ENCODE measurements at regions not wholly inside any gene's neighbourhood (a gene's known extent, or its start where the extent isn't known, plus 50 kb on each side); places are given as distances from the start of the nearest gene placed in this dataset.

DNA sequence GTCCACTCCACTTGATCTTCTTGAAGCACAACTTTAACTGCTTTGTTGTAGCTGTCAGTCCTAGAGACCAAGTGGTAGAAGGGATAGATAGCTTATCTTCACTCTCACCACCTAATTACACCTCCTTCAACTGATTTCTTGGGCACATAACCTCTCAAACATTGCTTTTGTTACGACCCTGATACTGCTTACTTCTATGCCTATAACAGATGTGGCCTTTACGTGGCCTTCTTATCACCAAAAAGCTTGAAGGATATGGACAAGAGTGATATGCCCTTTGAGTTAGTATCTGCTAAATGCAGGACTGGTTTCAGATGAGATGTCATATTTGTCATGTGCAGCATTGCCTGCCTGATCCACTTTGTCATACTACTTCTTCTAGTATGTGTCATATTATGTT, 847.2 kb downstream of the TDRD15 start:
- DNase-seq (ENCODE audit: low read depth, low spot score), result no peak
- TF ChIP-seq SUZ12 (IDR thresholded peaks at IDR 0.05; ENCODE audit: extremely low read depth, insufficient read depth, insufficient read length) (no peak), ZNF274 (IDR thresholded peaks at IDR 0.05; ENCODE audit: low read depth, low read length) (no peak), YY1 (IDR thresholded peaks at IDR 0.05; ENCODE audit: insufficient read depth, insufficient read length) (no peak)
- Histone ChIP-seq H3K4me1 (ENCODE audit: insufficient read depth, insufficient read length) (no peaks in the 10 kb centered on the region), H3K9me3 (ENCODE audit: insufficient read depth, low read length) (no peaks in the 10 kb centered on the region), H3K9ac (ENCODE audit: insufficient read length, low read depth) (no peak overlapping the region), H3K27me3 (ENCODE audit: insufficient read depth, insufficient read length) (no peaks in the 10 kb centered on the region), H3K4me3 (ENCODE audit: insufficient read length, low read depth) (no peak overlapping the region), H3K36me3 (ENCODE audit: insufficient read depth, insufficient read length, low read length) (no peaks in the 10 kb centered on the region)

DNA sequence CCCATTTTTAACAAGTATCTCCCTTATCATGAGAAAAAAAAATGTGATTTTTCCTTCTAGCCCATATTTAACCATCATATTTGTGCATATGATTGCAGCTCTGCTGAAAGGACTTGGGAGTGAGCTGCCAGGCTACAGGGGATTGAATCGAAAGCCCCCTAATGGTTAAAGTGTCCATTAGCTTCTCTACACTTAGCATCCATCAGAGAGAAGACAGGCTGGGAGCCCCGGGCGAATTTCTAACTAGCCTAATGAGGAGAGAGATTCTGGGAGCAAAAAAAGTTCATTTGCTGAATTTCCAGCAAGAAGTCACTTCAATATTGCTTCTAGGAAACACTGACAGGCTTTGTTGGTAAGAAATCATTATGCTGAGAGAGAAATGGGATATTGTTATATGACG, 848.8 kb downstream of the TDRD15 start:
- Histone ChIP-seq H3K9ac (ENCODE audit: insufficient read length, low read depth) (no peak overlapping the region), H3K27me3 (ENCODE audit: insufficient read depth, insufficient read length) (no peaks in the 10 kb centered on the region), H3K4me1 (ENCODE audit: insufficient read depth, insufficient read length) (no peaks in the 10 kb centered on the region), H3K36me3 (ENCODE audit: insufficient read depth, insufficient read length, low read length) (no peaks in the 10 kb centered on the region), H3K4me3 (ENCODE audit: insufficient read length, low read depth) (no peak overlapping the region), H3K9me3 (ENCODE audit: insufficient read depth, low read length) (no peaks in the 10 kb centered on the region)
- no peak for DNase-seq (ENCODE audit: low read depth, low spot score)
- TF ChIP-seq ZNF274 (IDR thresholded peaks at IDR 0.05; ENCODE audit: low read depth, low read length) (no peak), SUZ12 (IDR thresholded peaks at IDR 0.05; ENCODE audit: extremely low read depth, insufficient read depth, insufficient read length) (no peak), YY1 (IDR thresholded peaks at IDR 0.05; ENCODE audit: insufficient read depth, insufficient read length) (no peak)

DNA sequence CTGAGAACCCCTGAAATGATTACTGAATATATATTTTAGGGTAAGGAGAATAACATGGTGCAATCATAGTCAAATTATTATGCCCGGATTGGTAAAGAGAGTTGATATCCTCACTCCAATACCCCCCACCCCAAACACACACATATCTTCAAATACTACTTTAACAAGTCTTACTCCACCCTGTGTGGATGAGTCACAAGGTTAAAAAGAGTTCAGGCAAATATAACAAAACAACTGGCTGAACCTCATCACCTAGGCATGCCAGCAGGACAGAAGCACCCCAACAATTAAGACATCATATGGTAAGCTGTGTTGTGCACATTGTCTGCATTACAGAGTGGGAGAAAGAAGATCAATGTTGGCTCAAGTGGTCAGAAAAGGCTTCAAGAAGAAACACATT, 857.4 kb downstream of the TDRD15 start:
- no peaks in the 10 kb centered on the region for H3K4me1 ChIP-seq (ENCODE audit: insufficient read depth, insufficient read length)
- no peaks in the 10 kb centered on the region for H3K27me3 ChIP-seq (ENCODE audit: insufficient read depth, insufficient read length)
- no peak overlapping the region for H3K9ac ChIP-seq (ENCODE audit: insufficient read length, low read depth)
- no peaks in the 10 kb centered on the region for H3K9me3 ChIP-seq (ENCODE audit: insufficient read depth, low read length)
- TF ChIP-seq SUZ12 (IDR thresholded peaks at IDR 0.05; ENCODE audit: extremely low read depth, insufficient read depth, insufficient read length) (no peak), ZNF274 (IDR thresholded peaks at IDR 0.05; ENCODE audit: low read depth, low read length) (no peak), YY1 (IDR thresholded peaks at IDR 0.05; ENCODE audit: insufficient read depth, insufficient read length) (no peak)
- no peak for DNase-seq (ENCODE audit: low read depth, low spot score)
- H3K36me3 ChIP-seq (ENCODE audit: insufficient read depth, insufficient read length, low read length), result no peaks in the 10 kb centered on the region
- no peak overlapping the region for H3K4me3 ChIP-seq (ENCODE audit: insufficient read length, low read depth)

GRCh38 chr2:21993002-21993401, 869.2 kb downstream of the TDRD15 start:
- no peak for DNase-seq (ENCODE audit: low read depth, low spot score)
- no peak overlapping the region for H3K9ac ChIP-seq (ENCODE audit: insufficient read length, low read depth)

DNA sequence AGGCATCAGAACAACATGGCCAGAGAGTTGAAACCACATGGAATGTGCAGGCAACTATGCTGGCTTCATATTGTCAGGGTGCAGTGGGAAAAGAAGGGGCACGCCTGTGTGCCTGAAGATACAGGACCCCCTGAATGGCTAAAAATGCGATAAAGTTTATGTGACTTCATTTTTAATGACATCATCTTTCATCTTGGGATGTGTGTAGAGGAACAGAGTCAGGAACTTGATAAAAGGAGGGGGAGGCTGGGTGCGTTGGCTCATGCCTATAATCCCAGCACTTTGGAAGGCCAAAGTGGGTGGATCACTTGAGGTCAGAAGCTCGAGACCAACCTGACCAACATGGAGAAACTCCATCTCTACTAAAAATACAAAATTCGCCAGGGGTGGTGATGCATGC, 872.6 kb downstream of the TDRD15 start:
- H3K4me3 ChIP-seq (ENCODE audit: insufficient read length, low read depth), result no peak overlapping the region
- H3K9me3 ChIP-seq (ENCODE audit: insufficient read depth, low read length), result peaks cover 5% of the 10 kb centered on the region; the same call in 1 of the 2 replicates
- no peak overlapping the region for H3K9ac ChIP-seq (ENCODE audit: insufficient read length, low read depth)
- no peak for DNase-seq (ENCODE audit: low read depth, low spot score)
- TF ChIP-seq SUZ12 (IDR thresholded peaks at IDR 0.05; ENCODE audit: extremely low read depth, insufficient read depth, insufficient read length) (no peak), ZNF274 (IDR thresholded peaks at IDR 0.05; ENCODE audit: low read depth, low read length) (no peak), YY1 (IDR thresholded peaks at IDR 0.05; ENCODE audit: insufficient read depth, insufficient read length) (no peak)
- H3K27me3 ChIP-seq (ENCODE audit: insufficient read depth, insufficient read length), result no peaks in the 10 kb centered on the region
- no peaks in the 10 kb centered on the region for H3K36me3 ChIP-seq (ENCODE audit: insufficient read depth, insufficient read length, low read length)
- no peaks in the 10 kb centered on the region for H3K4me1 ChIP-seq (ENCODE audit: insufficient read depth, insufficient read length)

More at GRCh38 chr2:21993002-21993401, 869.2 kb downstream of the TDRD15 start:
- no peaks in the 10 kb centered on the region for H3K27me3 ChIP-seq (ENCODE audit: insufficient read depth, insufficient read length)
- no peaks in the 10 kb centered on the region for H3K36me3 ChIP-seq (ENCODE audit: insufficient read depth, insufficient read length, low read length)
- TF ChIP-seq ZNF274 (IDR thresholded peaks at IDR 0.05; ENCODE audit: low read depth, low read length), result no peak
- no peak for TF ChIP-seq YY1 (IDR thresholded peaks at IDR 0.05; ENCODE audit: insufficient read depth, insufficient read length)
- TF ChIP-seq SUZ12 (IDR thresholded peaks at IDR 0.05; ENCODE audit: extremely low read depth, insufficient read depth, insufficient read length), result no peak
- H3K9me3 ChIP-seq (ENCODE audit: insufficient read depth, low read length), result peaks cover 5% of the 10 kb centered on the region; the same call in 1 of the 2 replicates
- no peak overlapping the region for H3K4me3 ChIP-seq (ENCODE audit: insufficient read length, low read depth)
- H3K4me1 ChIP-seq (ENCODE audit: insufficient read depth, insufficient read length), result no peaks in the 10 kb centered on the region

DNA sequence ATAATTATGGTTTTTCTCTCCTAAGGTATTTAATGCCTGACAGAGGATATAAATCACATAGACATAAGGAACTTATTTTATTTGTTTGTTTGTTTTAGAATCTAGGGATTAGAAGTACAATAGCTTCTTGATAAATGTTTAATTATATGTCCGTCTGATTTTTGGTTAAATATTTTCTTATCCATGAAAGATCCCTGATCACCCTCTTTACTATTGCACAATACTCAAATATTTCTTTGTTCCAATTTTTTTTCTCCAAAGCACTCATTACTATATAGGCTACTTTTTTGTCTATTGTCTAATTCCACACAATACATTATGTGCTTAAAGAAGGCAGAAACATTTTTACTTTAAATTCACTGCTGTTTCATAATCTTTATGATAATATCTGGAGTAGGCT, 875.8 kb downstream of the TDRD15 start:
- H3K27me3 ChIP-seq (ENCODE audit: insufficient read depth, insufficient read length), result no peaks in the 10 kb centered on the region
- no peaks in the 10 kb centered on the region for H3K36me3 ChIP-seq (ENCODE audit: insufficient read depth, insufficient read length, low read length)
- no peak for TF ChIP-seq SUZ12 (IDR thresholded peaks at IDR 0.05; ENCODE audit: extremely low read depth, insufficient read depth, insufficient read length)
- TF ChIP-seq YY1 (IDR thresholded peaks at IDR 0.05; ENCODE audit: insufficient read depth, insufficient read length), result no peak
- no peak for TF ChIP-seq ZNF274 (IDR thresholded peaks at IDR 0.05; ENCODE audit: low read depth, low read length)
- DNase-seq (ENCODE audit: low read depth, low spot score), result no peak
- H3K4me1 ChIP-seq (ENCODE audit: insufficient read depth, insufficient read length), result no peaks in the 10 kb centered on the region
- no peak overlapping the region for H3K9ac ChIP-seq (ENCODE audit: insufficient read length, low read depth)
- no peak overlapping the region for H3K4me3 ChIP-seq (ENCODE audit: insufficient read length, low read depth)
- H3K9me3 ChIP-seq (ENCODE audit: insufficient read depth, low read length), result no peaks in the 10 kb centered on the region

DNA sequence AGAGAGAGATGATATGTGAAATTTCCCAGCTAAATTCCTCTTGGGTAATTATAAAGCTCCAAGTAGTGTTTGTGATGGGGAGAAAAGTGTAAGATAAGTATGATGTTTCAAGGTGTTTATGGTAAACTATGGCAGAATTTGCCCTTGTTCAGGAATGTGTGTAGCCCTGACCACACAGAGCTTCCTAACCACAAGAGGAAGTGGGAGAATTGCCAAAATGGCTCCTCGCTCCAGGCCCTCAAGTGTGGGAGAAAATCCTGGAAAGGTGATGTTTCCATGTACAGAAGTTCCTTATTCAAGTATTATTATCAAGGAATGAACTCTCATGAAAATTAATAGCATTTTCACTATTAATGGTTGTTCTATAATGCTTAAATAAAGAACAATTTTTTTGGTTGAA, 878.3 kb downstream of the TDRD15 start:
- no peak for DNase-seq (ENCODE audit: low read depth, low spot score)
- H3K27me3 ChIP-seq (ENCODE audit: insufficient read depth, insufficient read length), result no peaks in the 10 kb centered on the region
- H3K9me3 ChIP-seq (ENCODE audit: insufficient read depth, low read length), result no peaks in the 10 kb centered on the region
- no peak overlapping the region for H3K9ac ChIP-seq (ENCODE audit: insufficient read length, low read depth)
- no peak overlapping the region for H3K4me3 ChIP-seq (ENCODE audit: insufficient read length, low read depth)
- TF ChIP-seq ZNF274 (IDR thresholded peaks at IDR 0.05; ENCODE audit: low read depth, low read length) (no peak), YY1 (IDR thresholded peaks at IDR 0.05; ENCODE audit: insufficient read depth, insufficient read length) (no peak), SUZ12 (IDR thresholded peaks at IDR 0.05; ENCODE audit: extremely low read depth, insufficient read depth, insufficient read length) (no peak)
- H3K36me3 ChIP-seq (ENCODE audit: insufficient read depth, insufficient read length, low read length), result no peaks in the 10 kb centered on the region
- no peaks in the 10 kb centered on the region for H3K4me1 ChIP-seq (ENCODE audit: insufficient read depth, insufficient read length)
